ENCODE measurements at regions not wholly inside any gene's neighbourhood (a gene's known extent, or its start where the extent isn't known, plus 50 kb on each side); places are given as distances from the start of the nearest gene placed in this dataset.

- no peak for TF ChIP-seq CTCF (conservative IDR thresholded peaks at IDR 0.05)
- no peak for TF ChIP-seq ZFX (IDR thresholded peaks at IDR 0.05)
These were observed 705.1 kb upstream of the GRM7 start for GRCh38 chr3:6155650-6156338.

GRCh38 chr3:6165951-6166350 lies 695.0 kb upstream of the GRM7 start:
- H3K27ac ChIP-seq = no peak overlapping the region
- TF ChIP-seq ZFX (IDR thresholded peaks at IDR 0.05) (no peak), CTCF (conservative IDR thresholded peaks at IDR 0.05) (no peak)

More at GRCh38 chr3:6155650-6156338, 705.1 kb upstream of the GRM7 start:
- H3K27ac ChIP-seq = no peak overlapping the region

- TF ChIP-seq ZFX (IDR thresholded peaks at IDR 0.05) = no peak
- no peak for TF ChIP-seq CTCF (conservative IDR thresholded peaks at IDR 0.05)
These were observed 692.7 kb upstream of the GRM7 start for GRCh38 chr3:6168256-6168655.

GRCh38 chr3:6172871-6173642 lies 687.9 kb upstream of the GRM7 start:
- no peak for TF ChIP-seq CTCF (conservative IDR thresholded peaks at IDR 0.05)

More at GRCh38 chr3:6168256-6168655, 692.7 kb upstream of the GRM7 start:
- H3K27ac ChIP-seq = no peak overlapping the region

GRCh38 chr3:6177417-6177816 lies 683.5 kb upstream of the GRM7 start:
- no peak overlapping the region for H3K27ac ChIP-seq
- TF ChIP-seq CTCF (conservative IDR thresholded peaks at IDR 0.05) (no peak), ZFX (IDR thresholded peaks at IDR 0.05) (no peak)

More at GRCh38 chr3:6172871-6173642, 687.9 kb upstream of the GRM7 start:
- no peak overlapping the region for H3K27ac ChIP-seq

- H3K27ac ChIP-seq = no peak overlapping the region
- TF ChIP-seq CTCF (conservative IDR thresholded peaks at IDR 0.05) (no peak), ZFX (IDR thresholded peaks at IDR 0.05) (no peak)
These were observed 681.2 kb upstream of the GRM7 start for GRCh38 chr3:6179761-6180160.

GRCh38 chr3:6180171-6180570 lies 680.7 kb upstream of the GRM7 start:
- no peak overlapping the region for H3K27ac ChIP-seq
- TF ChIP-seq ZFX (IDR thresholded peaks at IDR 0.05) (no peak), CTCF (conservative IDR thresholded peaks at IDR 0.05) (no peak)
